ENCODE measurements at regions not wholly inside any gene's neighbourhood (a gene's known extent, or its start where the extent isn't known, plus 50 kb on each side); places are given as distances from the start of the nearest gene placed in this dataset.

GRCh38 chr2:123303731-123304130, 721.4 kb upstream of the CNTNAP5 start:
- H3K27me3 ChIP-seq: no peaks in the 10 kb centered on the region
- no peaks in the 10 kb centered on the region for H3K4me1 ChIP-seq
- DNase-seq: no peak
- TF ChIP-seq POLR2A (IDR thresholded peaks at IDR 0.05): no peak
- TF ChIP-seq CTCF (IDR thresholded peaks at IDR 0.05): no peak
- H3K4me3 ChIP-seq: no peak overlapping the region
- H3K27ac ChIP-seq: no peak overlapping the region
- no peaks in the 10 kb centered on the region for H3K9me3 ChIP-seq
- no peaks in the 10 kb centered on the region for H3K36me3 ChIP-seq

Measured in Peyer's patch (tissue), 4 donors.